ENCODE measurements at regions not wholly inside any gene's neighbourhood (a gene's known extent, or its start where the extent isn't known, plus 50 kb on each side); places are given as distances from the start of the nearest gene placed in this dataset.
A peak's percentile ranks its signal among the peaks of the same experiment; 100 is the strongest.

- no peak overlapping the region for H2AFZ ChIP-seq (ENCODE audit: low read length)
- no peaks in the 10 kb centered on the region for H3K79me2 ChIP-seq (ENCODE audit: low read length)
- BruUV-seq (replicated peaks) = no TSS peak
- no peaks in the 10 kb centered on the region for H4K20me1 ChIP-seq (ENCODE audit: low read length)
- no peaks in the 10 kb centered on the region for H3K36me3 ChIP-seq (ENCODE audit: low read depth, low read length)
- TF ChIP-seq EZH2phosphoT487 (IDR thresholded peaks at IDR 0.05; ENCODE audit: borderline replicate concordance, low read length) = no peak
- no peak for TF ChIP-seq CTCF (conservative IDR thresholded peaks at IDR 0.05; ENCODE audit: low read depth, low read length)
- no peak for TF ChIP-seq EZH2 (IDR thresholded peaks at IDR 0.05; ENCODE audit: low read length, unreplicated experiment)
- intact Hi-C loops (cut with micrococcal nuclease) = no loop called here
- no peak overlapping the region for H3K4me3 ChIP-seq (ENCODE audit: low read length)
- H3K9ac ChIP-seq (ENCODE audit: low read length) = no peak overlapping the region
- no peaks in the 10 kb centered on the region for H3K4me1 ChIP-seq (ENCODE audit: insufficient read depth, low read length)
- no peaks in the 10 kb centered on the region for H3K9me3 ChIP-seq (ENCODE audit: low read length)
- H3K27me3 ChIP-seq (ENCODE audit: low read length) = no peaks in the 10 kb centered on the region
- DNase-seq (no peak), ATAC-seq (no peak)
- H3K9me2 ChIP-seq (replicated peaks; ENCODE audit: low read length) = no peaks in the 10 kb centered on the region
- no peak overlapping the region for H3K27ac ChIP-seq (ENCODE audit: low read length)
- H3K4me2 ChIP-seq (ENCODE audit: low read length) = no peak overlapping the region
- no peaks in the 10 kb centered on the region for H3F3A ChIP-seq (ENCODE audit: low read length, unreplicated experiment)
- ChIA-PET CTCF (no interaction called here), POLR2A (ENCODE audit: unreplicated experiment) (no interaction called here)
Observed at GRCh38 chr4:100762738-100763137, 244.9 kb upstream of the EMCN start.

DNA sequence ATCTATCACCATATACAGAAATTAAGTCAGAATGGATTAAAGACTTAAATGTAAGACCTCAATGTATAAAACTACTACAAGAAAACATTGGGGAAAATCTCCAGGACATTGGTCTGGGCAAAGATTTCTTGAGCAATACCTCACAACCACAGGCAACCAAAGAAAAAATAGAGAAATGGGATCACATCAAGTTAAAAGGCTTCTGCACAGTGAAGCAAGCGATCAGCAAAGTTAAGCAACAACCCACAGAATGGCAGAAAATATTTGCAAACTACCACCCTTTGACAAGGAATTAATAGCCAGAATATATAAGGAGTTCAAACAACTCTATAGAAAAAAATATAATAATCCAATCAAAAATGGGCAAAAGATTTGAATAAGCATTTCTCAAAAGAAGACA lies 236.9 kb upstream of the EMCN start:
- H3K9me2 ChIP-seq (replicated peaks; ENCODE audit: low read length) = no peaks in the 10 kb centered on the region
- H3K36me3 ChIP-seq (ENCODE audit: low read depth, low read length) = no peaks in the 10 kb centered on the region
- H3K27ac ChIP-seq (ENCODE audit: low read length) = no peak overlapping the region
- no peaks in the 10 kb centered on the region for H3F3A ChIP-seq (ENCODE audit: low read length, unreplicated experiment)
- no TSS peak for BruUV-seq (replicated peaks)
- H3K27me3 ChIP-seq (ENCODE audit: low read length) = no peaks in the 10 kb centered on the region
- H3K4me1 ChIP-seq (ENCODE audit: insufficient read depth, low read length) = no peaks in the 10 kb centered on the region
- TF ChIP-seq EZH2 (IDR thresholded peaks at IDR 0.05; ENCODE audit: low read length, unreplicated experiment) (no peak), EZH2phosphoT487 (IDR thresholded peaks at IDR 0.05; ENCODE audit: borderline replicate concordance, low read length) (no peak), CTCF (conservative IDR thresholded peaks at IDR 0.05; ENCODE audit: low read depth, low read length) (no peak)
- H3K9ac ChIP-seq (ENCODE audit: low read length) = no peak overlapping the region
- no peaks in the 10 kb centered on the region for H3K79me2 ChIP-seq (ENCODE audit: low read length)
- ChIA-PET CTCF (no interaction called here), POLR2A (ENCODE audit: unreplicated experiment) (no interaction called here)
- no peaks in the 10 kb centered on the region for H3K9me3 ChIP-seq (ENCODE audit: low read length)
- DNase-seq = no peak
- intact Hi-C loops (cut with micrococcal nuclease) = no loop called here
- H3K4me3 ChIP-seq (ENCODE audit: low read length) = no peak overlapping the region
- no peak overlapping the region for H2AFZ ChIP-seq (ENCODE audit: low read length)
- no peaks in the 10 kb centered on the region for H4K20me1 ChIP-seq (ENCODE audit: low read length)
- no peak overlapping the region for H3K4me2 ChIP-seq (ENCODE audit: low read length)
- ATAC-seq = no peak

DNA sequence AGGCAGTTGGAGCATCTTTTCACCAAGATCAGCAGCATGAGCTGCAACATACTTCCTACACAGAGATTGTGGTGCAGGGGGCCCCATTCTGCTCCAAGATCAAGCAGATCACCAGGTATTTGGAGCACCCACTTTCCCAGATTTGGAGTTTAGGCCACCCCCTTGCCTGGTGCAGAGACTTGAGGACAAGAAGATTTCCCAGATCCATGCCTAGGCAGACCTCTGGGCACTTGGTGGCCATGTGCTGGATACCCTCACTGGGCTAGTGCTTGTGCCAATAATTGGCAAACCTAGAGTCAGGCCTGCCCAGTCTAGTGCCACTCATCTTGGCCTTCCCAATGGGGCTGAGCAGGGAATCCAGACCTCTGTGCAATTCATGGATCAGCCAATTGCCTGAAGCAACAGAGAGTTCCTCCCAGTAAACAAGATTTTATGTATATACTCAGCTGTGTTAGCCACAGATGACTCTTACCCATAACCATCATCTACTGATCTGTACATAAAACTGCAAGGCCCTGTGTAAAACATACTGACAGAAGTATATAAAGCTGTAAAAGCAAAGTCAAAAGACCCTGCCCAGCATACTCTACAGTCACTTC lies 228.4 kb upstream of the EMCN start:
- TF ChIP-seq EZH2phosphoT487 (IDR thresholded peaks at IDR 0.05; ENCODE audit: borderline replicate concordance, low read length) (no peak), CTCF (conservative IDR thresholded peaks at IDR 0.05; ENCODE audit: low read depth, low read length) (no peak), EZH2 (IDR thresholded peaks at IDR 0.05; ENCODE audit: low read length, unreplicated experiment) (no peak)
- Histone ChIP-seq H2AFZ (ENCODE audit: low read length) (no peak overlapping the region), H3K79me2 (ENCODE audit: low read length) (no peaks in the 10 kb centered on the region), H3K27ac (ENCODE audit: low read length) (no peak overlapping the region), H4K20me1 (ENCODE audit: low read length) (no peaks in the 10 kb centered on the region), H3K4me1 (ENCODE audit: insufficient read depth, low read length) (no peaks in the 10 kb centered on the region), H3F3A (ENCODE audit: low read length, unreplicated experiment) (no peaks in the 10 kb centered on the region), H3K9ac (ENCODE audit: low read length) (no peak overlapping the region), H3K4me2 (ENCODE audit: low read length) (no peak overlapping the region), H3K36me3 (ENCODE audit: low read depth, low read length) (no peaks in the 10 kb centered on the region), H3K9me3 (ENCODE audit: low read length) (no peaks in the 10 kb centered on the region), H3K9me2 (replicated peaks; ENCODE audit: low read length) (no peaks in the 10 kb centered on the region), H3K4me3 (ENCODE audit: low read length) (no peak overlapping the region), H3K27me3 (ENCODE audit: low read length) (no peaks in the 10 kb centered on the region)
- BruUV-seq (replicated peaks) = no TSS peak
- intact Hi-C loops (cut with micrococcal nuclease) = no loop called here
- ChIA-PET POLR2A (ENCODE audit: unreplicated experiment) (no interaction called here), CTCF (no interaction called here)
- ATAC-seq (no peak), DNase-seq (peak; percentile 5)
